CD4-positive, alpha-beta T cell treated with Interleukin-6 at 100 ng/mL for 8 hours (primary cell): ENCODE measurements at regions not wholly inside any gene's neighbourhood (a gene's known extent, or its start where the extent isn't known, plus 50 kb on each side); places are given as distances from the start of the nearest gene placed in this dataset.

Source experiments
- DNase-seq: peaks from one replicate; pipeline ENCODE4 v3.0.0-alpha.2; 2020; ENCODE audit warnings: mixed read lengths, low spot score

DNA sequence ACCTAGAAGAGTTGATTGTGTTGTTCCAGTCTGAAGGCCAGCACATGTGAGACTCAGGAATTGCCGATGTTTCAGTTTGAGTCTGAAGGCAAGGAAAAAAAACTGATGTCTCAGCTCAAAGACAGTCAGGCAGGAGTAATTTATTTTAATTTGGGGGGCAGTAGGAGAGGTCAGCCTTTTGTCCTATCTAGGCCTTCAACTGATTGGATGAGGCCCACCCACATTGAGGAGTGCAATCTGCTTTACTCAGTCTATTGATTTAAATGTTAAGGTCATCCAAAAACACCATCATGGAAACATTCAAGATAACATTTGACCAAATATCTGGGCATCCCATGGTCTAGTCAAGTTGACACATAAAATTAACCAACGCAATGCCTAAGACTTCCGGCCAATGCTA, 288.9 kb downstream of the CDK5RAP2 start:
- DNase-seq: no peak

GRCh38 chr9:120289990-120290975, 289.7 kb downstream of the CDK5RAP2 start:
- DNase-seq: no peak

DNA sequence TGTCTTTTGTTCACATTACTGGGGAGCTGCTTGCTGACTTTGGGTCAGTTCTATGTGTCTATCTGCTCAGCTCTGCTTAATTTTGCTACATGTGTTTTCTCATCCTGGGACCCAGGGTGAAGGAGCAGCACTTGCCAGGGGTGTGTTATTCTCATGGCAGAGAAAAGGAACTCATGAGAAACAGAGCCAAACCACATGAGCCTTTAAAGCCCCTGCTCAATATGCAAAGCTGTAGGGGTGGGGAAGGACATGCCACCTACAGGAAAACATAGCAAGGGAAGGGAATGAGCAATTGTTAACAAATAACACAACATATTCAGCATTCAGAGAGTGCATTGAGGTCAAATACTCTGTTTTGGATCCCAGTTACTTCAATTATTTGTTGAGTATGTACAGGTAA, 290.9 kb downstream of the CDK5RAP2 start:
- no peak for DNase-seq

GRCh38 chr9:120286530-120286929, 293.4 kb downstream of the CDK5RAP2 start:
- DNase-seq: no peak

DNA sequence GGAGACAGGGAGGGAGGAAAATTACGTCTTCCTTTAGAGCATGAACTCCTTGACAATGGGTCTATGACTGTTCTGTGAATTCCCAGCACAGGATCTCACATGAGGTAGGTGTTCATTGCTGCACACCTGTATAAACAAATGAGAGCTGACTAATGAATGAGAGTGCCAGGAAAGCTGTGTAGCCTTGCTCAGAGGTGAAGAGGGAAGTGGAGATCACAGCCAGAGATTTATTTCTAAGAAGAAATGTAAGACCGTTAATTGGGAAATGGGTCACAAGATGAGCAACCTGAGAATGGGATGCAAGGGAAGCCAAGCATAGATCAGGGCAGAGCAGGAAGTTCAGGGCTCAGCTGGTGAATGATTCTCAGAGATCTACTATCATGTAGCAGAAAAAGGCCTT, 295.1 kb downstream of the CDK5RAP2 start:
- no peak for DNase-seq

- no peak for DNase-seq
Measured at GRCh38 chr9:120281665-120282064, 298.3 kb downstream of the CDK5RAP2 start.

GRCh38 chr9:120267929-120268328, 312.0 kb downstream of the CDK5RAP2 start:
- no peak for DNase-seq

DNA sequence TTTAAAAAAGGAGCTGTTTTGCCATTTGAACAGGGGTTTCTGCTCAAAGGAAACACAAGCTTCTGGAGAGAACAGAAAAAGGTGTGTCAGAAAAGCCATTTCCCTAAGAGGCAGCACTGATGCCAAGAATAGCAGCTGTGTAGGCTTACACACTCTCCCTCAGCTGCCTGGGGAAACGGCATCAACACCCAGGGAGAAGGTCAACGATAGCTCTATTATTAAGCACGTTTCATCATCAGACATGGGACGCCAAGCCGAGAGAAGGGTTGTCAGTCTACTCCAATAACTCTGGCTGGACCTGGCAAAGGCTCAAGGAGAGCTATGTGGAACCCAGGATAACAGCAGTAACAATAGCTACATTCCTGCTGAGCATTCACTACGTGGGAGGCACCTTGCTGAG, 314.2 kb downstream of the CDK5RAP2 start:
- DNase-seq: no peak

DNA sequence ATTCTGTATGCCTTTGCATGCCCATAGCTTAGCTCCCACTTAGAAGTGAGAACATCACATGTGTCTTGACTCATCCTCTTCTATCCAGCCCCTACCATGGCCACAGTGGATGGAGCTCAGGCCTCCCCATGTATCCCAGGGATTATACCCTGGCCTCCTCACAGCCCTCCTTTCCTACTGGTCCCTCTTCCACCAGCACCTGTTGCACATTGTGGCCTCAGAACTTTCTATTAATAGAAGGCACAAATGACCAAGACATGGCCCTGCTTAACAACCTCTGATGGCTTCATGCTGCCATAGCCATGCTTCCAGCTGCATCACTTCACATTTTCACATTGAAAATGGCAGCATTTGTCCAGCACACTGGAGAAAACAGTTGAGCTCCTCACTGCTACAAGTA, 315.4 kb downstream of the CDK5RAP2 start:
- DNase-seq: no peak

DNA sequence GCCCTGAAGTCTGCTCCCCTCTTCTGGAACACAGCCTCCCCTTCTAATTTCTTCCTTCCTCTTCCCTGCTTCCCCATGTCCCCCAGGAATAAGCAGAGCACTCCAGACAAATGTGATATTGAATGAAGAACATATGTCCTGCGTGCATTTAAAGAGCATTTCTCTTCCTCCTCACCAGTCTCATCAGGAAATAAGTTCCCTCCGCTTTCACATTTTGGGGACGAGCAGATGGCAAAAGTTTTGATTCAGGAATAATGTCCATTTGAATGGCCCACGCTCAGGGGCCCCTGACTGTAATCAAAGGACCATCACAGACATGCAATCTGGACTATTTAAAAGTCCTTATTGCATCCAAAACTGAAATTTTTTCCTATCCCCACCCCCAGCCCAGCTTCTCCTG, 316.1 kb downstream of the CDK5RAP2 start:
- DNase-seq: no peak

DNA sequence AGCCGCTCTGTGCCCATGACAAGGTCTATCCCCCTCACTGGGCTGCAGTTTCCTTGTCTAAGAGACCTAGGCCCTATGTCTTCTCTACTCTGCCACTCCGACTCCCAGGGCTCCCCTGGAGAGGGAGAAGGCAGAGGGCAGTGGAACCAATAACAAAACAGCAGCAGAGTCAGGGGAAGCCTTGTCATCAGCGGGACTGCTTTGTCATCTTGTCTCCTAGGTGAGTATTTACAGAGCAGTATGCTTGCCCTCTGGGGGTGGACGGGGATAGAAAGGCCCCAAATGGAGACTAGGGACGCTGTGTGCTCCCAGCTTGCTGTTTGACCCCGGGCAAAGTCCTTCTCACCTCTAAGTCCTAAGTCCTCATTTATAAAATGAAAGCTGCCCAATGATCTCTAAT, 318.5 kb downstream of the CDK5RAP2 start:
- DNase-seq: no peak

- DNase-seq: no peak
Measured at GRCh38 chr9:120259100-120259499, 320.9 kb downstream of the CDK5RAP2 start.

DNA sequence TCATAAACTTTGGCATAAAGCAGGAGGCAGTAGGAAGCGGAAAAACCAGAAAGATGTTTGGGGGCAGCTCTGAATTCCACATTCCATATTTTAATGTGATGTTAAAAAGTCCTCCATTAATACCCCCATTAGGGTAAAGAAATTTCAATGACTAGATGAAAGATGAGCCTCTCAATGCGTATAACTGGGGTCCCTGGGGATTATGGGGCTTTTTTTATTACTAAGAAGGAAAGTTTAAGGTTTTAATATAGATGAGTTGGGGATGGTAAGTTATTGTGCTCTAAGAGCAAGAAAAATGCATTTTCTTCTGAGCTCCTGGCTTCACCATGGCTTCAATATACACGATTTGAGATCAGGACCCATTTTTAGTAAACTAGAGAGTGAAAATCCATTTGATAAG, 321.9 kb downstream of the CDK5RAP2 start:
- DNase-seq: no peak

DNA sequence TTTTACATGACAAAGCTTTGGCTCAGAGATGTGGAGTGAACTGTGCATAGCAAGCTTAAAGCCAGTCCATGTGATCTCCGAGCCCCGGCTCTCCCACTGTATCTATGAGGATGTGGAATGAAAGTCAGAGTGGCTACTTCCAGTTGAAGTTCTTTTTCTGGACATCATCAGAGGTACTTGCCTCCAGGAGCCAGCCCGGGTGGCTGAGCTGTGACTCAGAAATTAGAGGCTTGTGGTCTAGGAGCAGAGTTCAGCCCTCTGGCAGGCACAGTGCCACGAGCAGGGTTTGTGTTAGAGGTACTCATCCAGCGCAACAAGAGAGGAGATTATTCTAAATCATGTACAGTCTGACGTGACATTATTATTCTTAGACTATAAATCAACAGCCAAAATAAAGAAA, 322.5 kb downstream of the CDK5RAP2 start:
- DNase-seq: no peak

- no peak for DNase-seq
Measured at GRCh38 chr9:120256146-120256545, 323.8 kb downstream of the CDK5RAP2 start.

DNA sequence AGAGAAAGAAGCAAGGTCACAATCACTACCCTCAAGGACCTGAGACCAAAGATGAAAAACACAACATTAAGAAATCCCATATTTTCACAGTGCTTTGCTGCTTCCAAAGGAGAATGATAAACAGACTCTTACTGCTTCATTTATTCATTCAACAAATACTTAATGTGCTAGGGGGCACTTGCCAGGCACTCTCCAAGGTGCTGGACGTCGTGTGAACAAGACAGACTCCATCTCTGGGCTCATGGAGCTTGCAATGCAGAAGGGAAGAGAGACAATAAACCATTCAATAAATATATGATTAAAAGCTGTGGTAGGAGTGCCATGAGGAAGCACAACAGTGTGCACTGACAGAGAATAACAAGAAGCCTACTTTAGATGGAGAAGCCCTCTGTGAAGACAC, 327.7 kb downstream of the CDK5RAP2 start:
- no peak for DNase-seq

DNA sequence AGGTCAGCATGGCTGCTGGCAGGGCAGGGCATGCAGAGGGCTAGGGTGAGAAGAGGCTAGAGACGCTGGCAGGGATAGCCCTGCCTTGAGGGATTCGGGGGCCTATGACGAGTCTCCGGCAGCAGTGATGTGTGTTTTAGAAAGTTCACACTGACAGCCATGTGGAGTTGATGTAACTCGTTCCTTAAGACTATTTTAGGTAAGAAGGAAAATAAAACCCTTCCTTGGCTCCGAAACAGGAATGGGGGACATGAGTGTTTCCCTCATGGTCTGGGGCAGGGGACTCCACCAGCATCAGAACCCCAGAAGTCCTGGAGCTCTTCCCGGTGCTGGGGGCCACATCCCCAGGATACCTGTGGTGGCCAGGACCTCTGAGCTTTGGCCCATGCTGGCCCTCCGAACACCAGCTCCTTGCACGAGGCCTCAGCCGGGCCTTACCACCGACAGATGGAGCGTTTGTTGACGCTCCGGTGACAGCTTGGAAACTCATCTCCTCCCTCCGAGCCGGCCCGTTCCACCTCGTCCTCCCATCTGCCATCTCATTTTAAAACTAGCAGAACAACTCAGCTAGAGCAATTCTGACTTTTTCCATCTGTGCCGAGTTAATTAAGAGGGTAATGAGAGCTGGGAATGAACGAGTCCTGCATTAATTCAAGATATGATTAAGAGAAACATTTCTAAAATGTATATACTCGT, 337.7 kb downstream of the CDK5RAP2 start:
- no peak for DNase-seq

GRCh38 chr9:120236596-120236995, 343.4 kb downstream of the CDK5RAP2 start:
- no peak for DNase-seq

GRCh38 chr9:120235081-120235480, 344.9 kb downstream of the CDK5RAP2 start:
- DNase-seq: no peak

GRCh38 chr9:120230227-120230626, 349.7 kb downstream of the CDK5RAP2 start:
- DNase-seq: no peak

DNA sequence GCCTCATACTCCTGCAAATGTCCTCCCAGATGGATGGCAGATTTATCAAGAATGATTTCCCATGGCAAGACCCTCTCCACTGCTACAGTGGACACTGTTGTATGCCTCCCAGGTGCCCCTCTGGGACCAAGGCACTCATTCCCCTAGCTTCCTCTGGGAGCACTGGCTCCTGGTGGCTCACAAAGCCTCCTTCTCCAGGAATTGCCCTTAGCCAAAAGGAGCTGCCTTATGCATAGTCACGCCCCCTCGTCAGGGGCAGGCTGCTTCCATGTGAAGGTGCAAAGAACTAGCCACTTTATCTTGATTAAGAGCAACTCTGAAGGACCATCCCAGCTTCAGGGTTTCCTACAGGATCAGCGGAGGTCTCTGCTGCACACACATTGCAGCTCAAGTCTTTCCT, 358.1 kb downstream of the CDK5RAP2 start:
- DNase-seq: no peak

- DNase-seq: no peak
Measured at GRCh38 chr9:120214332-120214731, 365.6 kb downstream of the CDK5RAP2 start.

DNA sequence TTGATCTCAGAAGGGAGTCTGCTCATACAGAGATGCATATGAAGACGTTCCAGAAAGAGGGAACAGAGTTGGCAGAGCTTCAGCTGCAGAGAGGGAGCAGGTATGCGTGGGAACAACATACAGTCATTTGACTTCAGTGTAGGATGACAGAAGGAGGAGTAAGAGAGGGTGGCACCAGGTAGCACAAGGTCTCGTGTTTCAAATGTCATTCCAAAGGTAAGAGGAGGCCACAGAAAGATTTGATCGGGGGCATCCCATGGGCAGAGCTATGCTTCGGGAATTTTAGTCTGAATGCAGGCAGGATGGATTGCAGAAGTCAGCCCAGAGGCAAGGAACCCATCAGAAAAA, 367.1 kb downstream of the CDK5RAP2 start:
- no peak for DNase-seq
